ENCODE measurements at regions not wholly inside any gene's neighbourhood (a gene's known extent, or its start where the extent isn't known, plus 50 kb on each side); places are given as distances from the start of the nearest gene placed in this dataset.

- DNase-seq (ENCODE audit: extremely low read depth, low read depth), result no peak
- TF ChIP-seq CTCF (IDR thresholded peaks at IDR 0.05; ENCODE audit: low read depth, low read length), result no peak
Measured at GRCh38 chr10:4676566-4676965, 149.4 kb upstream of the AKR1E2 start.

GRCh38 chr10:4675808-4676207 is 150.2 kb upstream of the AKR1E2 start:
- no peak for TF ChIP-seq CTCF (IDR thresholded peaks at IDR 0.05; ENCODE audit: low read depth, low read length)

GRCh38 chr10:4673279-4674040 is 152.5 kb upstream of the AKR1E2 start:
- no peak for TF ChIP-seq CTCF (IDR thresholded peaks at IDR 0.05; ENCODE audit: low read depth, low read length)
- no peak for DNase-seq (ENCODE audit: extremely low read depth, low read depth)

More at GRCh38 chr10:4675808-4676207, 150.2 kb upstream of the AKR1E2 start:
- no peak for DNase-seq (ENCODE audit: extremely low read depth, low read depth)

GRCh38 chr10:4672201-4672600 is 153.8 kb upstream of the AKR1E2 start:
- TF ChIP-seq CTCF (IDR thresholded peaks at IDR 0.05; ENCODE audit: low read depth, low read length), result no peak
- DNase-seq (ENCODE audit: extremely low read depth, low read depth), result no peak

- no peak for DNase-seq (ENCODE audit: extremely low read depth, low read depth)
- TF ChIP-seq CTCF (IDR thresholded peaks at IDR 0.05; ENCODE audit: low read depth, low read length), result no peak
Measured at GRCh38 chr10:4671451-4672145, 154.4 kb upstream of the AKR1E2 start.

- no peak for DNase-seq (ENCODE audit: extremely low read depth, low read depth)
- no peak for TF ChIP-seq CTCF (IDR thresholded peaks at IDR 0.05; ENCODE audit: low read depth, low read length)
Measured at GRCh38 chr10:4670737-4671136, 155.3 kb upstream of the AKR1E2 start.

GRCh38 chr10:4669585-4669984 is 156.4 kb upstream of the AKR1E2 start:
- DNase-seq (ENCODE audit: extremely low read depth, low read depth), result no peak
- TF ChIP-seq CTCF (IDR thresholded peaks at IDR 0.05; ENCODE audit: low read depth, low read length), result no peak

Data from AG09319 (cell line).